ENCODE measurements at regions not wholly inside any gene's neighbourhood (a gene's known extent, or its start where the extent isn't known, plus 50 kb on each side); places are given as distances from the start of the nearest gene placed in this dataset.

DNA sequence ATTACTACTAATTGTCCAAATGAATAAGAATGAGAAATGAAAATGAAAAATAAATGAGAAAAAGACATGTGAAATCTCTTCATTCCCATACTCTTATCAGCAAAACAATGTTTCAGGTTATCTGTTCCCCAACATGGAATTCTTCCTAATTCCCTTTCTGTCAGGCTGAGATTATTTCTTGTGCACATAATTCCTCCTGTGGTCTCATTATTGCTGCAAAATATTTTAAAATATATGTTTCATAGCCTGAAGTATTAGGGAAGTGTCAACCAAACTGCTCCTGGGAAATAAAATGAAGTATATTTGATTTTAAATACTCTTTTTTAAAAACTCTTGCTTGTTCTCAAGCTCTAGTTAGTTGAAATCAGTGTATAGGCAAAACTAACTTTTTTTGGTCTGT, 314.9 kb downstream of the USP25 start:
- Histone ChIP-seq H4K20me1 (replicated peaks; ENCODE audit: insufficient read depth) (no peaks in the 10 kb centered on the region), H3K27ac (ENCODE audit: low read depth) (no peak overlapping the region), H3K27me3 (ENCODE audit: insufficient read depth) (no peaks in the 10 kb centered on the region), H3K79me2 (replicated peaks; ENCODE audit: insufficient read depth) (no peaks in the 10 kb centered on the region), H3F3A (replicated peaks; ENCODE audit: low read depth) (no peaks in the 10 kb centered on the region), H3K4me3 (no peak overlapping the region), H3K9me2 (ENCODE audit: insufficient read depth) (peaks cover 4% of the 10 kb centered on the region; the same call in 1 of the 2 replicates), H2AFZ (no peak overlapping the region), H3K36me3 (ENCODE audit: insufficient read depth) (no peaks in the 10 kb centered on the region), H3K4me2 (no peak overlapping the region), H3K4me1 (ENCODE audit: insufficient read depth) (no peaks in the 10 kb centered on the region)
- Mint-ChIP-seq H3K36me3 (ENCODE audit: low read depth) (no peaks in the 10 kb centered on the region), H3K27me3 (ENCODE audit: insufficient read depth, low read depth, poor library complexity) (no peaks in the 10 kb centered on the region), H3K9me3 (0 out of 3 replicates have a peak, but pooled peaks cover 3% of the 10 kb centered on the region), H3K4me1 (no peaks in the 10 kb centered on the region), H3K27ac (no peak overlapping the region), H3K4me3 (no peak overlapping the region)
- no peak for DNase-seq (ENCODE audit: low spot score)
- TF ChIP-seq CREB1 (CRISPR knock-in tag; IDR thresholded peaks at IDR 0.05; ENCODE audit: low read depth) (no peak), EZH2phosphoT487 (IDR thresholded peaks at IDR 0.05; ENCODE audit: unreplicated experiment) (no peak), ZNF462 (CRISPR knock-in tag; IDR thresholded peaks at IDR 0.05) (no peak), EZH2 (IDR thresholded peaks at IDR 0.05; ENCODE audit: low read depth, unreplicated experiment) (no peak), POLR2AphosphoS5 (IDR thresholded peaks at IDR 0.05; ENCODE audit: low read depth) (no peak), ETS1 (IDR thresholded peaks at IDR 0.05) (no peak)
- TF ChIP-seq, protein P1, sequence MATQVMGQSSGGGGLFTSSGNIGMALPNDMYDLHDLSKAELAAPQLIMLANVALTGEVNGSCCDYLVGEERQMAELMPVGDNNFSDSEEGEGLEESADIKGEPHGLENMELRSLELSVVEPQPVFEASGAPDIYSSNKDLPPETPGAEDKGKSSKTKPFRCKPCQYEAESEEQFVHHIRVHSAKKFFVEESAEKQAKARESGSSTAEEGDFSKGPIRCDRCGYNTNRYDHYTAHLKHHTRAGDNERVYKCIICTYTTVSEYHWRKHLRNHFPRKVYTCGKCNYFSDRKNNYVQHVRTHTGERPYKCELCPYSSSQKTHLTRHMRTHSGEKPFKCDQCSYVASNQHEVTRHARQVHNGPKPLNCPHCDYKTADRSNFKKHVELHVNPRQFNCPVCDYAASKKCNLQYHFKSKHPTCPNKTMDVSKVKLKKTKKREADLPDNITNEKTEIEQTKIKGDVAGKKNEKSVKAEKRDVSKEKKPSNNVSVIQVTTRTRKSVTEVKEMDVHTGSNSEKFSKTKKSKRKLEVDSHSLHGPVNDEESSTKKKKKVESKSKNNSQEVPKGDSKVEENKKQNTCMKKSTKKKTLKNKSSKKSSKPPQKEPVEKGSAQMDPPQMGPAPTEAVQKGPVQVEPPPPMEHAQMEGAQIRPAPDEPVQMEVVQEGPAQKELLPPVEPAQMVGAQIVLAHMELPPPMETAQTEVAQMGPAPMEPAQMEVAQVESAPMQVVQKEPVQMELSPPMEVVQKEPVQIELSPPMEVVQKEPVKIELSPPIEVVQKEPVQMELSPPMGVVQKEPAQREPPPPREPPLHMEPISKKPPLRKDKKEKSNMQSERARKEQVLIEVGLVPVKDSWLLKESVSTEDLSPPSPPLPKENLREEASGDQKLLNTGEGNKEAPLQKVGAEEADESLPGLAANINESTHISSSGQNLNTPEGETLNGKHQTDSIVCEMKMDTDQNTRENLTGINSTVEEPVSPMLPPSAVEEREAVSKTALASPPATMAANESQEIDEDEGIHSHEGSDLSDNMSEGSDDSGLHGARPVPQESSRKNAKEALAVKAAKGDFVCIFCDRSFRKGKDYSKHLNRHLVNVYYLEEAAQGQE (IDR thresholded peaks at IDR 0.05; ENCODE audit: unreplicated experiment), result no peak
- TF ChIP-seq, protein P2, sequence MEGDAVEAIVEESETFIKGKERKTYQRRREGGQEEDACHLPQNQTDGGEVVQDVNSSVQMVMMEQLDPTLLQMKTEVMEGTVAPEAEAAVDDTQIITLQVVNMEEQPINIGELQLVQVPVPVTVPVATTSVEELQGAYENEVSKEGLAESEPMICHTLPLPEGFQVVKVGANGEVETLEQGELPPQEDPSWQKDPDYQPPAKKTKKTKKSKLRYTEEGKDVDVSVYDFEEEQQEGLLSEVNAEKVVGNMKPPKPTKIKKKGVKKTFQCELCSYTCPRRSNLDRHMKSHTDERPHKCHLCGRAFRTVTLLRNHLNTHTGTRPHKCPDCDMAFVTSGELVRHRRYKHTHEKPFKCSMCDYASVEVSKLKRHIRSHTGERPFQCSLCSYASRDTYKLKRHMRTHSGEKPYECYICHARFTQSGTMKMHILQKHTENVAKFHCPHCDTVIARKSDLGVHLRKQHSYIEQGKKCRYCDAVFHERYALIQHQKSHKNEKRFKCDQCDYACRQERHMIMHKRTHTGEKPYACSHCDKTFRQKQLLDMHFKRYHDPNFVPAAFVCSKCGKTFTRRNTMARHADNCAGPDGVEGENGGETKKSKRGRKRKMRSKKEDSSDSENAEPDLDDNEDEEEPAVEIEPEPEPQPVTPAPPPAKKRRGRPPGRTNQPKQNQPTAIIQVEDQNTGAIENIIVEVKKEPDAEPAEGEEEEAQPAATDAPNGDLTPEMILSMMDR (conservative IDR thresholded peaks at IDR 0.05; ENCODE audit: low read depth in 2 of 2), result no peak
- ATAC-seq, result no peak

Measured in GM23338 (cell line).